Tibial artery (tissue), 4 donors: ENCODE measurements at regions not wholly inside any gene's neighbourhood (a gene's known extent, or its start where the extent isn't known, plus 50 kb on each side); places are given as distances from the start of the nearest gene placed in this dataset.

Source experiments
- DNase-seq, 2 donors: peaks; one replicate each; pipeline ENCODE4 v3.0.0-alpha.2; 2019
- H3K27ac ChIP-seq, 2 donors: fragments of 200-600 bp; sonication (generic) in 1 of 2; 1 replicate in 1 of 2; 2 replicates in 1 of 2; pipeline ENCODE4 v1.5.1; 2018 to 2019; ENCODE audit warnings: mild to moderate bottlenecking in 1 of 2
- H3K27me3 ChIP-seq, 2 donors: fragments of 200-600 bp; sonication (generic) in 1 of 2; one replicate each; pipeline versions ENCODE4 v1.5.1 to v1.6.0; 2016 to 2019
- H3K36me3 ChIP-seq, 3 donors: fragments of 200-600 bp; sonication (generic) in 2 of 3; one replicate each; pipeline ENCODE4 v1.5.1; 2016 to 2019; ENCODE audit warnings: mild to moderate bottlenecking in 2 of 3
- H3K4me1 ChIP-seq, 4 donors: fragments of 200-600 bp; sonication (generic) in 2 of 4; 1 replicate in 3 of 4; 2 replicates in 1 of 4; pipeline ENCODE4 v1.5.1; 2016 to 2019
- H3K4me3 ChIP-seq, 2 donors: fragments of 200-600 bp; sonication (generic) in 1 of 2; 1 replicate in 1 of 2; 2 replicates in 1 of 2; pipeline ENCODE4 v1.5.1; 2018 to 2019; ENCODE audit warnings: mild to moderate bottlenecking in 2 of 2
- H3K9me3 ChIP-seq, 3 donors: fragments of 200-600 bp; sonication (generic) in 1 of 3; one replicate each; pipeline ENCODE4 v1.5.1; 2016 to 2019
- intact Hi-C: fragments of 100-400 bp; cut with DNase I; formaldehyde crosslinking; loops from one replicate; pipeline ENCODE4 v1.15.0; 2023; ENCODE audit warnings: low total_unique reads
- TF ChIP-seq, protein P1 (sequence below), 2 experiments: fragments of 200-600 bp in 1 of 2; fragments of 450-650 bp in 1 of 2; IDR thresholded peaks; one replicate each; pipeline ENCODE4 v1.5.1; 2017 to 2019; ENCODE audit warnings: antibody characterized with exemption in 2 of 2, mild to moderate bottlenecking in 1 of 2, moderate library complexity in 1 of 2

GRCh38 chrX:134738986-134739740 lies 57.8 kb downstream of the PABIR2 start:
- no peak for DNase-seq
- H3K27ac ChIP-seq: no peak overlapping the region
- H3K4me3 ChIP-seq: no peak overlapping the region
- no peaks in the 10 kb centered on the region for H3K36me3 ChIP-seq
- TF ChIP-seq, protein P1, sequence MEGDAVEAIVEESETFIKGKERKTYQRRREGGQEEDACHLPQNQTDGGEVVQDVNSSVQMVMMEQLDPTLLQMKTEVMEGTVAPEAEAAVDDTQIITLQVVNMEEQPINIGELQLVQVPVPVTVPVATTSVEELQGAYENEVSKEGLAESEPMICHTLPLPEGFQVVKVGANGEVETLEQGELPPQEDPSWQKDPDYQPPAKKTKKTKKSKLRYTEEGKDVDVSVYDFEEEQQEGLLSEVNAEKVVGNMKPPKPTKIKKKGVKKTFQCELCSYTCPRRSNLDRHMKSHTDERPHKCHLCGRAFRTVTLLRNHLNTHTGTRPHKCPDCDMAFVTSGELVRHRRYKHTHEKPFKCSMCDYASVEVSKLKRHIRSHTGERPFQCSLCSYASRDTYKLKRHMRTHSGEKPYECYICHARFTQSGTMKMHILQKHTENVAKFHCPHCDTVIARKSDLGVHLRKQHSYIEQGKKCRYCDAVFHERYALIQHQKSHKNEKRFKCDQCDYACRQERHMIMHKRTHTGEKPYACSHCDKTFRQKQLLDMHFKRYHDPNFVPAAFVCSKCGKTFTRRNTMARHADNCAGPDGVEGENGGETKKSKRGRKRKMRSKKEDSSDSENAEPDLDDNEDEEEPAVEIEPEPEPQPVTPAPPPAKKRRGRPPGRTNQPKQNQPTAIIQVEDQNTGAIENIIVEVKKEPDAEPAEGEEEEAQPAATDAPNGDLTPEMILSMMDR (IDR thresholded peaks at IDR 0.05): no peak
- no peaks in the 10 kb centered on the region for H3K4me1 ChIP-seq
- no peaks in the 10 kb centered on the region for H3K27me3 ChIP-seq
- intact Hi-C loops: no loop called here
- no peaks in the 10 kb centered on the region for H3K9me3 ChIP-seq

DNA sequence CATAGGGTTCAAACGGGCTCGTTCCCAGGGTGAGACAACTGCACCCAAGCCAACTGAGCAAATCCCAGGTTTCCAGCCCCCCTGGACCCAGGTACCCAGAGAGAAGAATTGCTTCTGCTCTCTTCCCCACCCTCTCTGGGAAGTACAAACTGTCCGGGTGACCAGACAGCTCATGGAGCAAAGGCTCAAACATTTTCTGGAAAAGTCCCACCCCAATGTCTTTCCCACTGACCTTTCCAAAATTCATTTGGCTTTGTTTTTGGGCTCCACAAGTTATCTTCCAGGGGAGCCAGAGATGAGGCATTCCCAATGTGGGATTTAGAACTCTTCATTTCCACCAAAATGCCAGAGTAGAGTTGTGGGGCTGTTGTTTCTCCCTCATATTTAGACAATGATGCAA lies 58.6 kb downstream of the PABIR2 start:
- no peak overlapping the region for H3K27ac ChIP-seq
- intact Hi-C loops: no loop called here
- no peak for DNase-seq
- no peaks in the 10 kb centered on the region for H3K4me1 ChIP-seq
- no peaks in the 10 kb centered on the region for H3K27me3 ChIP-seq
- TF ChIP-seq, protein P1 (IDR thresholded peaks at IDR 0.05): no peak
- H3K36me3 ChIP-seq: no peaks in the 10 kb centered on the region
- no peak overlapping the region for H3K4me3 ChIP-seq
- no peaks in the 10 kb centered on the region for H3K9me3 ChIP-seq

GRCh38 chrX:134737721-134738369 lies 59.2 kb downstream of the PABIR2 start:
- TF ChIP-seq, protein P1 (IDR thresholded peaks at IDR 0.05): no peak
- Histone ChIP-seq H3K36me3 (no peaks in the 10 kb centered on the region), H3K9me3 (no peaks in the 10 kb centered on the region), H3K27me3 (no peaks in the 10 kb centered on the region), H3K27ac (no peak overlapping the region), H3K4me1 (no peaks in the 10 kb centered on the region), H3K4me3 (no peak overlapping the region)
- DNase-seq: peak in 1 of 2 donors; percentile 22
- intact Hi-C loops: no loop called here

- Histone ChIP-seq H3K27me3 (no peaks in the 10 kb centered on the region), H3K27ac (no peak overlapping the region), H3K4me3 (no peak overlapping the region), H3K36me3 (no peaks in the 10 kb centered on the region), H3K4me1 (no peaks in the 10 kb centered on the region), H3K9me3 (no peaks in the 10 kb centered on the region)
- TF ChIP-seq, protein P1 (IDR thresholded peaks at IDR 0.05): no peak
- peak; percentile 28 to 62 for DNase-seq
- intact Hi-C loops: no loop called here
Observed at GRCh38 chrX:134737061-134737460, 59.9 kb downstream of the PABIR2 start.

GRCh38 chrX:134736356-134736755 lies 60.6 kb downstream of the PABIR2 start:
- Histone ChIP-seq H3K4me1 (no peaks in the 10 kb centered on the region), H3K4me3 (no peak overlapping the region), H3K27ac (no peak overlapping the region), H3K36me3 (no peaks in the 10 kb centered on the region), H3K9me3 (no peaks in the 10 kb centered on the region), H3K27me3 (no peaks in the 10 kb centered on the region)
- TF ChIP-seq, protein P1 (IDR thresholded peaks at IDR 0.05): no peak
- intact Hi-C loops: no loop called here
- DNase-seq: no peak
